ENCODE measurements at regions not wholly inside any gene's neighbourhood (a gene's known extent, or its start where the extent isn't known, plus 50 kb on each side); places are given as distances from the start of the nearest gene placed in this dataset.

DNA sequence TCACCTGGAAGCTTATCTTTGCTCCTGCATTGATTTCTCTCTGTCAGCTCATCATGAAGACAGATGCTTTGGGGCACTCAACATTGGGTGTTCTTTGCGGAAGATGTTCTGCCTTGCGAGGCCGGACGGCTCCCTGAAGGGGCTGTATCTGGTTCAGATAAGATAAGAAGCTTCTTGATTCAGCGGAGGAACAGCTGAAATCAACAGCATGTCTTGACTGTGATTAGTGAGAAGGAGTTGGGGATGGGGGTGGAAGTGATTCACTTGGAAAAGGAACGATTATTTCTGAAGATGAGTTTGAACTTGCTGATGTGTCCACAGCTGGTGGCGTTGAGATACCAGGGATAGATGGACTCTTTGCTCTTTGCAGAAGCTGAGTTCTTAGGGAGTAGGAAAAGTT, 126.9 kb upstream of the WSCD1 start:
- no peaks in the 10 kb centered on the region for H3K79me2 ChIP-seq (ENCODE audit: low read length)
- H4K20me1 ChIP-seq (ENCODE audit: insufficient read depth, low read length), result no peaks in the 10 kb centered on the region
- no peaks in the 10 kb centered on the region for H3K36me3 ChIP-seq (replicated peaks; ENCODE audit: low read depth, low read length)
- no peak overlapping the region for H3K4me2 ChIP-seq (ENCODE audit: low read length)
- H3K4me3 ChIP-seq (ENCODE audit: low read length), result no peak overlapping the region
- no peak overlapping the region for H2AFZ ChIP-seq (ENCODE audit: low read depth, low read length)
- no peaks in the 10 kb centered on the region for H3K4me1 ChIP-seq (ENCODE audit: low read length)
- TF ChIP-seq, protein P1, sequence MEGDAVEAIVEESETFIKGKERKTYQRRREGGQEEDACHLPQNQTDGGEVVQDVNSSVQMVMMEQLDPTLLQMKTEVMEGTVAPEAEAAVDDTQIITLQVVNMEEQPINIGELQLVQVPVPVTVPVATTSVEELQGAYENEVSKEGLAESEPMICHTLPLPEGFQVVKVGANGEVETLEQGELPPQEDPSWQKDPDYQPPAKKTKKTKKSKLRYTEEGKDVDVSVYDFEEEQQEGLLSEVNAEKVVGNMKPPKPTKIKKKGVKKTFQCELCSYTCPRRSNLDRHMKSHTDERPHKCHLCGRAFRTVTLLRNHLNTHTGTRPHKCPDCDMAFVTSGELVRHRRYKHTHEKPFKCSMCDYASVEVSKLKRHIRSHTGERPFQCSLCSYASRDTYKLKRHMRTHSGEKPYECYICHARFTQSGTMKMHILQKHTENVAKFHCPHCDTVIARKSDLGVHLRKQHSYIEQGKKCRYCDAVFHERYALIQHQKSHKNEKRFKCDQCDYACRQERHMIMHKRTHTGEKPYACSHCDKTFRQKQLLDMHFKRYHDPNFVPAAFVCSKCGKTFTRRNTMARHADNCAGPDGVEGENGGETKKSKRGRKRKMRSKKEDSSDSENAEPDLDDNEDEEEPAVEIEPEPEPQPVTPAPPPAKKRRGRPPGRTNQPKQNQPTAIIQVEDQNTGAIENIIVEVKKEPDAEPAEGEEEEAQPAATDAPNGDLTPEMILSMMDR (IDR thresholded peaks at IDR 0.05; ENCODE audit: low read depth, low read length), result no peak
- no peak for TF ChIP-seq EZH2phosphoT487 (IDR thresholded peaks at IDR 0.05; ENCODE audit: low read depth)
- no peaks in the 10 kb centered on the region for H3K27me3 ChIP-seq (ENCODE audit: low read depth, low read length)
- H3K27ac ChIP-seq (ENCODE audit: low read length), result no peak overlapping the region
- no peaks in the 10 kb centered on the region for H3K9me3 ChIP-seq (ENCODE audit: insufficient read depth, low read length)
- H3K9ac ChIP-seq (ENCODE audit: low read length), result no peak overlapping the region

DNA sequence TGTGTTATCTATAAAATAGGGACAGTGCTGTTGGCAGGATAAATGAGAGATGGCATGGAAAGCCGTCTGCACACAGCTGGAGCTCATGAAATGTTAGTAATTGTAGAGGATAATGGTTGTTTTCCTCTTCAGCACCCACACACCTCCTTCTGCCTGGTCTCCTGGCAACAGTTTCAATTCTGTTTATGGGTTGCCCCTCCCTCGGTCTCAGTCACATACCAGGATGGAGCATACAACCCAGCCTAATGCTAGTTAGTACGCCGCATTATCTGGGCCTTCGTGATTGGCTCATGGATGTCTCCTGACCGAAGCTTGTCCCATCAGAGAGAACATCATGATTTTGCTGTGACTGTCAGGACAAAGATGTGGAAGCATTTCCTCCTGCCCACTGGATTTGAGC, 126.2 kb upstream of the WSCD1 start:
- Histone ChIP-seq H3K4me1 (ENCODE audit: low read length) (no peaks in the 10 kb centered on the region), H3K27me3 (ENCODE audit: low read depth, low read length) (no peaks in the 10 kb centered on the region), H4K20me1 (ENCODE audit: insufficient read depth, low read length) (no peaks in the 10 kb centered on the region), H3K9ac (ENCODE audit: low read length) (no peak overlapping the region), H3K27ac (ENCODE audit: low read length) (no peak overlapping the region), H3K9me3 (ENCODE audit: insufficient read depth, low read length) (no peaks in the 10 kb centered on the region), H3K4me2 (ENCODE audit: low read length) (no peak overlapping the region), H3K4me3 (ENCODE audit: low read length) (no peak overlapping the region), H2AFZ (ENCODE audit: low read depth, low read length) (no peak overlapping the region), H3K36me3 (replicated peaks; ENCODE audit: low read depth, low read length) (no peaks in the 10 kb centered on the region), H3K79me2 (ENCODE audit: low read length) (no peaks in the 10 kb centered on the region)
- TF ChIP-seq, protein P1 (IDR thresholded peaks at IDR 0.05; ENCODE audit: low read depth, low read length), result no peak
- no peak for TF ChIP-seq EZH2phosphoT487 (IDR thresholded peaks at IDR 0.05; ENCODE audit: low read depth)

DNA sequence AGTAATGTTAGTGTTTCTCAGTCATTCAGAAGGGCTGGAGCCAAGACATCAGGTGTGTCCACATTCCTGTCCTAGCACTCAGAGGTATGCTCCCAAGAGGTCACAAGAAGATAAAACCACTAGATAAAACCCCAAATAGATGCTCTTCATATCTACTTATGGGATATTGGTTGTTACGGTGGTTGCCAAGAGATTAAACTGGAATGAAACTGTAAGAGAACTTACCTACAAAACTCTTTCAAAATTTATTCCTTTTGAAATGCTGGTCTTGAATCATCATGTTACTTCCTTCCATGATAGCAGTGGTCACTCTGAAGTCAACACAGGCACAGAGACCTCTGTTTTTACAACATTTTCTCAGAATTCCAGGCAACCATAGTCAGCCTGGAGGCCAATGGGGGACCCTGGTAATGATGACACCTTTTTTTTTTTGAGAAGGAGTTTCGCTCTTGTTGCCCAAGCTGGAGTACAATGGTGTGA, 122.4 kb upstream of the WSCD1 start:
- no peaks in the 10 kb centered on the region for H3K27me3 ChIP-seq (ENCODE audit: low read depth, low read length)
- TF ChIP-seq, protein P1 (IDR thresholded peaks at IDR 0.05; ENCODE audit: low read depth, low read length), result no peak
- no peak for TF ChIP-seq EZH2phosphoT487 (IDR thresholded peaks at IDR 0.05; ENCODE audit: low read depth)
- H3K79me2 ChIP-seq (ENCODE audit: low read length), result no peaks in the 10 kb centered on the region
- no peak overlapping the region for H3K27ac ChIP-seq (ENCODE audit: low read length)
- no peak overlapping the region for H2AFZ ChIP-seq (ENCODE audit: low read depth, low read length)
- no peaks in the 10 kb centered on the region for H3K4me1 ChIP-seq (ENCODE audit: low read length)
- no peaks in the 10 kb centered on the region for H3K36me3 ChIP-seq (replicated peaks; ENCODE audit: low read depth, low read length)
- H3K9me3 ChIP-seq (ENCODE audit: insufficient read depth, low read length), result no peaks in the 10 kb centered on the region
- no peak overlapping the region for H3K9ac ChIP-seq (ENCODE audit: low read length)
- H4K20me1 ChIP-seq (ENCODE audit: insufficient read depth, low read length), result no peaks in the 10 kb centered on the region
- no peak overlapping the region for H3K4me3 ChIP-seq (ENCODE audit: low read length)
- no peak overlapping the region for H3K4me2 ChIP-seq (ENCODE audit: low read length)

DNA sequence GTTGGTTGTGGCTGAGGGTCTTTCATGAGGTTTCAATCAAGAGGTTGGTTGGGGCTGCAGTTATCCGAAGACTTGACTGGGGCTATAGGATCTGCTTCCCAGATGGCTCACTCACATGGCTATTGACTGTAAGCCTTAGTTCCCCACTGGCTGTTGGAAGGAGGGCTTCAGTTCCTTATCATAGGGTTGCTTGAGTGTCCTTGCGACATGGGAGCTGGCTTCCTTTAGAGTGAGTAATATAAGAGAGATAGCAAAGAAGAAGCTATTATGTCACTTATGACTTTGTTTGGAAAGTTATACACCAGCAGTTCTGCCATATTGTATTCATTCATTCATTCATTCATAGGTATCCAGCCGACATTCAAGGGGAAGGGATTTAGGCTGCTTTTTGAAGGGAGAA, 121.4 kb upstream of the WSCD1 start:
- Histone ChIP-seq H3K36me3 (replicated peaks; ENCODE audit: low read depth, low read length) (no peaks in the 10 kb centered on the region), H2AFZ (ENCODE audit: low read depth, low read length) (no peak overlapping the region), H3K9me3 (ENCODE audit: insufficient read depth, low read length) (no peaks in the 10 kb centered on the region), H3K79me2 (ENCODE audit: low read length) (no peaks in the 10 kb centered on the region), H3K9ac (ENCODE audit: low read length) (no peak overlapping the region), H3K27me3 (ENCODE audit: low read depth, low read length) (no peaks in the 10 kb centered on the region), H3K4me2 (ENCODE audit: low read length) (no peak overlapping the region), H4K20me1 (ENCODE audit: insufficient read depth, low read length) (no peaks in the 10 kb centered on the region), H3K4me1 (ENCODE audit: low read length) (no peaks in the 10 kb centered on the region), H3K27ac (ENCODE audit: low read length) (no peak overlapping the region), H3K4me3 (ENCODE audit: low read length) (no peak overlapping the region)
- TF ChIP-seq, protein P1 (IDR thresholded peaks at IDR 0.05; ENCODE audit: low read depth, low read length), result no peak
- TF ChIP-seq EZH2phosphoT487 (IDR thresholded peaks at IDR 0.05; ENCODE audit: low read depth), result no peak
